Suppressor macrophage treated with lipopolysaccharide for 4 hours (primary cell): ENCODE measurements at regions not wholly inside any gene's neighbourhood (a gene's known extent, or its start where the extent isn't known, plus 50 kb on each side); places are given as distances from the start of the nearest gene placed in this dataset.
"Not testable (repeated sequence)": the region's sequence is repeated elsewhere in the genome, so short reads cannot be mapped to it uniquely, and the experiment has no call there.

Source experiments
- DNase-seq: peaks from one replicate; pipeline ENCODE4 v3.0.0-alpha.2; 2020

GRCh38 chr10:125605167-125605566, 77.8 kb downstream of the TEX36 start:
- DNase-seq = no peak

GRCh38 chr10:125602825-125603224, 80.1 kb downstream of the TEX36 start:
- no peak for DNase-seq

GRCh38 chr10:125599194-125599593, 83.8 kb downstream of the TEX36 start:
- DNase-seq = no peak

GRCh38 chr10:125595911-125596310, 87.1 kb downstream of the TEX36 start:
- no peak for DNase-seq

- DNase-seq = no peak
These were observed 89.3 kb downstream of the TEX36 start for GRCh38 chr10:125593644-125594043.

GRCh38 chr10:125592897-125593296, 90.1 kb downstream of the TEX36 start:
- DNase-seq = no peak

GRCh38 chr10:125591886-125592285, 91.1 kb downstream of the TEX36 start:
- no peak for DNase-seq

GRCh38 chr10:125588738-125589137, 94.2 kb downstream of the TEX36 start:
- DNase-seq = not testable (repeated sequence)

GRCh38 chr10:125584954-125585353, 98.0 kb downstream of the TEX36 start:
- DNase-seq = no peak

- DNase-seq = no peak
These were observed 104.2 kb downstream of the TEX36 start for GRCh38 chr10:125578658-125579315.

- DNase-seq = no peak
These were observed 107.1 kb downstream of the TEX36 start for GRCh38 chr10:125575843-125576242.

- no peak for DNase-seq
These were observed 114.8 kb downstream of the TEX36 start for GRCh38 chr10:125568156-125568555.

- DNase-seq = no peak
These were observed 115.4 kb downstream of the TEX36 start for GRCh38 chr10:125567529-125567928.

GRCh38 chr10:125565046-125565445, 117.9 kb downstream of the TEX36 start:
- DNase-seq = no peak

- DNase-seq = no peak
These were observed 118.4 kb downstream of the TEX36 start for GRCh38 chr10:125564570-125564969.

- no peak for DNase-seq
These were observed 120.2 kb downstream of the TEX36 start for GRCh38 chr10:125562737-125563136.

- no peak for DNase-seq
These were observed 122.0 kb downstream of the TEX36 start for GRCh38 chr10:125560947-125561346.

- no peak for DNase-seq
These were observed 123.8 kb downstream of the TEX36 start for GRCh38 chr10:125559210-125559609.

GRCh38 chr10:125557801-125558505, 125.0 kb downstream of the TEX36 start:
- no peak for DNase-seq

GRCh38 chr10:125557311-125557710, 125.7 kb downstream of the TEX36 start:
- no peak for DNase-seq

GRCh38 chr10:125556882-125557281, 126.1 kb downstream of the TEX36 start:
- no peak for DNase-seq

GRCh38 chr10:125555743-125556142, 127.2 kb downstream of the TEX36 start:
- DNase-seq = no peak

- DNase-seq = no peak
These were observed 127.7 kb downstream of the TEX36 start for GRCh38 chr10:125555267-125555666.

GRCh38 chr10:125554753-125555152, 128.2 kb downstream of the TEX36 start:
- no peak for DNase-seq
